22Rv1 (cell line): ENCODE measurements at regions not wholly inside any gene's neighbourhood (a gene's known extent, or its start where the extent isn't known, plus 50 kb on each side); places are given as distances from the start of the nearest gene placed in this dataset.

Source experiments
- H3K27ac ChIP-seq: fragments of 450-650 bp; 2 replicates; pipeline ENCODE4 v1.5.1; 2017
- ZFX ChIP-seq: fragments of 450-650 bp; IDR thresholded peaks from 2 replicates; pipeline ENCODE4 v1.6.1; 2017; ENCODE audit warnings: antibody characterized with exemption, borderline replicate concordance
- TF ChIP-seq, protein P1 (sequence below): fragments of 450-650 bp; IDR thresholded peaks from 2 replicates; pipeline ENCODE4 v1.5.1; 2017; ENCODE audit warnings: mild to moderate bottlenecking

DNA sequence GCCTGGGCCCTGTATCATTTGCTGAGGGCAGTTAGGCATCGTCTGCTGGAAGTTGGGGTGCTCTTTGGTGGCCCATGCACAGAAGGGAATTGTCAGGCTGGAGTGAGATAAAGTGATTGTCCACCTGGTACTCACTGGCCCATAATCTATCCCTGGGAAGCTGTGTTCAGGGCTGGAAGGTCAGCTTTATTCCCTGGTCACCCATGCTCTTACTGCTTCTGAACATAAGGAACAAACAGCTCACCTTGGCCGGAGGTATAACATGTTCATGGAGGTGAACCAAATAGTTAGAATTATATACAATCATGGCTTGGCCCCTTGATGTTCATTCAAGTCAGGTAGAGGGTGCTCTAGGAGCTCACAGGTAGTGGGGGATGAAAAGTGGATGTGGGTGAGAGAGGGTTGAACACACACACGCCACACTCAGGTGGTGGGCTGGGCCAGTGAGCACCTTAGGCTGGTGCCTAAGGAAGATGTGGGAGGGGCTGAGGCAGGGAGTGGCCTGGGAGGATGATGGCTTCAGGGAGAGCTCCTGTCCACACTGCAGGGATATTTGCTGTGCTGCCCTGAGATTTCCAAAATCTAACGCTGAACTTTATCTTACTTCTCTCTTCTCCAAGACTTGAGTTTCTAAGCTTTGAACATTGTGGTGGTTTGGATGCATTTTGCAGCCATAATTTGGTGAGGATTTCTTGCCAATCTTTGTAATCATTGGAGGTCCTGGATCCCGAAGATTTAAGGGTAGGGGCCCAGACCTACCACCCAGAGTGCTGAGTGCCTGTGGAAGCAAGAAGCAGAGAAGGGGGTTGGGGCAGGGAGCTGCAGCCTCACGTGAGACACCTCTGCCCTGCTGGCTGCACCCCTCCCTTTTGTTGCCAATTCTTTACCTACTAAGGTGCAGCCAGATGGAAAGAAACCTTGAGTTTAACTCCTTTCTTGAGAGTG is 420.6 kb downstream of the ZNF536 start:
- no peak for TF ChIP-seq ZFX
- TF ChIP-seq, protein P1, sequence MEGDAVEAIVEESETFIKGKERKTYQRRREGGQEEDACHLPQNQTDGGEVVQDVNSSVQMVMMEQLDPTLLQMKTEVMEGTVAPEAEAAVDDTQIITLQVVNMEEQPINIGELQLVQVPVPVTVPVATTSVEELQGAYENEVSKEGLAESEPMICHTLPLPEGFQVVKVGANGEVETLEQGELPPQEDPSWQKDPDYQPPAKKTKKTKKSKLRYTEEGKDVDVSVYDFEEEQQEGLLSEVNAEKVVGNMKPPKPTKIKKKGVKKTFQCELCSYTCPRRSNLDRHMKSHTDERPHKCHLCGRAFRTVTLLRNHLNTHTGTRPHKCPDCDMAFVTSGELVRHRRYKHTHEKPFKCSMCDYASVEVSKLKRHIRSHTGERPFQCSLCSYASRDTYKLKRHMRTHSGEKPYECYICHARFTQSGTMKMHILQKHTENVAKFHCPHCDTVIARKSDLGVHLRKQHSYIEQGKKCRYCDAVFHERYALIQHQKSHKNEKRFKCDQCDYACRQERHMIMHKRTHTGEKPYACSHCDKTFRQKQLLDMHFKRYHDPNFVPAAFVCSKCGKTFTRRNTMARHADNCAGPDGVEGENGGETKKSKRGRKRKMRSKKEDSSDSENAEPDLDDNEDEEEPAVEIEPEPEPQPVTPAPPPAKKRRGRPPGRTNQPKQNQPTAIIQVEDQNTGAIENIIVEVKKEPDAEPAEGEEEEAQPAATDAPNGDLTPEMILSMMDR, result no peak
- H3K27ac ChIP-seq, result no peak overlapping the region

DNA sequence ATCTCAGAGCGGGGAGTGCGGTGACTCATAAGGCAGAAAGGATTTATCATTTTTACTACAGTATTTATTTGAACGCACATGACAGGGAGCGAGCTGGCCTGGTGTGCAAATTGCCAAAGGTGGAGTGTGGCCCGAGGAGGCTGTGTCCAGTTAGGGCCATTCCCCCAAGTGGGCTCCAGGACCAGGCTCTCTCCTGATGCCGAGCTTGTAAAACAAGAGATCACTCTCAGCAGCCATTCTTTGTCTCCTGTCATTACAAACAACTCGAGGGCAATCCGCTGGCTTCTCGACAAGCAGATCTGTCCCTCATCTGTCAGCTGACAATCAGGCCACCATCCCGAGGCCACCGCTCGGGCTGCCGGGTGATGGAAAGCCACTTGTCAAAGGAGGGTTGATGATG is 418.9 kb downstream of the ZNF536 start:
- H3K27ac ChIP-seq, result no peak overlapping the region
- TF ChIP-seq, protein P1, result no peak
- TF ChIP-seq ZFX, result no peak

DNA sequence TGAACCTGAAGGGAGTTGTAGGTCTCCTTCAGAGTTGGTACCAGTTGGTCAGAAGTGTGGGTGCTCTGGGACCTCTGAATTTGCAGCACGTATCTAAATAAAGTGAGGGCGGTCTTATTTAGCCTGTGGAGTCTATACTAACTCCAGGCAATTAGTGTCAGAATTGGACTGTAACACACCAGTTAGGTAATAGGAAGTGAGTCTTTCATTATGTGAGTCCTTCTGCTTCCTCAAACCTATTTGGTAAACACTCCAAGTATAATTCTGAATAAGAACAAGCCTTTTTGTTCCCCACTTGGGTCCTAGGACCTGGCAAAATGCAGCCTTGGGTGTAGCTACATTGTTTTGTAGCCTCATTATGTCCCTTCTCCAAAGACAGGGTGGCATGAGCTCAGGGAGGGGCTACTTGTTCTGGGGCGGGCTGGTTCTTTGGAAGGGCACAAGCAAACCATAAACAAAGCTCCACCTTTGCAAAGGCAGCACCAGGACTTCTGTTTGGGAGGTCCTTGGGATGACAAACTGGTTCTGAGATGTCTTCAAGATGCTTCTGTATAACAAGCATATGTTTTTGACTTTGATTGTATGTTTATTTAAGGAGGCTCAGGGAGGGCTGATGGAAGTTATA is 418.0 kb downstream of the ZNF536 start:
- H3K27ac ChIP-seq, result no peak overlapping the region
- TF ChIP-seq ZFX, result no peak
- TF ChIP-seq, protein P1, result no peak

DNA sequence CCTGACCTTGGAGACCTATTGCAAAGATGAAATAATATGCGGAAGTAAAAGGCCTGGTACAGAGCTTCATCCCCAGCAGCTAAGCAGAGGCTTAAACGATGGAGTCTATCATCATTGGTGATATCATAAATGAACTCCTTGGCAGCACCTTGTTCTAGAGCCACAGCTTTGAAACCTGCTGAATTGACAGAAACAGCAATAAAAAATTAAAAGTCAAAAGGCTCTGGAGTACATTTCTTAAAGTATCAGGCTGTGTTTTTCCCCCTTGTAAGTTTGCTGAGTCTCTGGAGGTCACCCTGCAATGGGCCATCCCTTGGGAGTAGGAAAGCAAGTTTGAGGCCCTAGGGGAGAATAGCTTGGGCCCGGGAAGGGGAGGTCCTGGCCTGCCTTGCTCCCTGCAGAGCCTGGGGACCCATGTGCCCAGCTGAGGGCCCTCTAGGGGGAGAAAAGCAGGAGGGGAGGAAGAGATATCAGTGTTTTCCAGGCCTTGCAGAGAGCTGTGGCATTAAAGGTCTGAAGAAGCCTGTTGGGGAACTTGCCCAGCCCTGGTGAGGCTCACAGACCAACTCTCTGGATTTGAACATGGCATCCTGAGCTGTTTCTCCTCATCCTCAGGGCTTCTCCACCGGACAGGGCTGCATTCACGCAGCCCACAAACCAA is 416.1 kb downstream of the ZNF536 start:
- TF ChIP-seq ZFX, result no peak
- TF ChIP-seq, protein P1, result no peak
- H3K27ac ChIP-seq, result no peak overlapping the region

DNA sequence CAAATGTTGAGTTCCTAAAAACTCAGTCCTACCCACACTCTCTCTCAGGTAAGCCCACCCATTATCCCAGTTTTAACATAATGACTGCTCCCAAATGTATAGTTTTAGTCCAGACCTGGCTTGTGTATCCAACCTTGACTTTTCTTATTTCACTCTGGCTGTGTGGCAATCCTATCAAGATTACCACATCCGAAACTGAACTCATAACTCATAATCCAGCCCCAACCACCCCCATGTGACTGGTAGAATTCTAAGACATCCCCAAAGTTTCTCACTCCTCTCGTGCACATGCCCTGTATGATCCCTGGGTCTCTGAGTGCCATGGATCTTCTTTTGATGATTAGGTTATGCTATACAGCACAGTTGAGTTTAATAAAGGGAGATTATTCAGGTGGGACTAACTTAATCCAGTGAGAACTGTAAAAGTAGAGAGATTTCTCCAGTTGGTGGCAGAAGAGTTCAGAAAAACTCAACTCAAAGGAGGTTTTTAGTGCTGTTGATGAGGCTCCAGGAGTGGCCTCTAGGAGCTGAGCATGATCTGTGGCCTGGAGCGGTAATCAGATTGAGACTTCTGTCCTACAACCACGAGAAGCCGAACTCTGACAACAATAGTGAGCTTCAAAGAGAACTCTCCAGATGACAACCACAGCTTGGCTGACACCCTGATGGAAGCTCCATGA is 413.4 kb downstream of the ZNF536 start:
- no peak overlapping the region for H3K27ac ChIP-seq
- TF ChIP-seq ZFX, result no peak
- TF ChIP-seq, protein P1, result no peak

DNA sequence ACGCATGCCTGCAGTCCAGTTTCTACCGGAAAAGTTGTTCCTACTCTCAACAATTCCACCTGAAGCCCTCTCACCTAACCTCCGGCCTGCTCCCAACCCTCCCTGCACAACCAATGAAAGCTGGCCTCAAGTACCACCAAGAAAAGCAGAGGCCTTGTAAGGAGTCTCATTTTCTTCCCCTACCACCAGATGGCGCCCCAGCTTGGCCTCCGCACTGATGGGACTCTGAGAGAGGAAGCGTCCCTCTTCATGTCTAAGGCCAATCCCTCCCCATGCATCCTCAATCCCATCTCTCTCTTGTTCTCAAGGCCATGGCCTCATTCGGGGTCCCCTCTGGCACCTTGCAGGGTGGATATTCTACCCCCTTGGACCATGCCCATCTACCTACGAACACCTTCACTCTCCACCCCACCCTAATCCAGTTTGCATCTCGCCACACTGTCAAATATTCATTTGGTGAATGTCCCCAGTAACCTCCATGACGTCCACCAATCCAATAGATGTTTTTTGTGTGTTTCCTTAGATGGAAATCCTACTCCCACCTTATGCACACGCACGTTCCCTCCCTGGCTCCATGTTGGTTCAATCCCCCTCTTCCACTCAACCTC is 412.8 kb downstream of the ZNF536 start:
- no peak for TF ChIP-seq ZFX
- TF ChIP-seq, protein P1, result peak; percentile 84
- no peak overlapping the region for H3K27ac ChIP-seq
